Activated CD4-positive, alpha-beta memory T cell treated with anti-CD3 and anti-CD28 coated beads, Interleukin-2, amount 10 ng/mL, durations not matched to agents 7 days and 5 days (primary cell): ENCODE measurements at regions not wholly inside any gene's neighbourhood (a gene's known extent, or its start where the extent isn't known, plus 50 kb on each side); places are given as distances from the start of the nearest gene placed in this dataset.

Experiments
- CTCF ChIA-PET: fragments of 350-600 bp; sonication (Branson Sonifier 250); formaldehyde crosslinking; loops from one replicate; lab custom pipeline; 2021; ENCODE audit warnings: antibody characterized with exemption, inconsistent platforms; lab: Charles Lee
- POLR2A ChIA-PET: fragments of 350-600 bp; sonication (Branson Sonifier 250); formaldehyde crosslinking; loops from one replicate; lab custom pipeline; 2021; ENCODE audit warnings: antibody characterized with exemption; lab: Charles Lee
- DNase-seq: peaks from one replicate; pipeline ENCODE4 v3.0.0-alpha.2; 2020
- H3K27ac Mint-ChIP-seq: one replicate; pipeline ENCODE4 v1.8.0; 2021; ENCODE audit warnings: mild to moderate bottlenecking, mixed read lengths
- H3K27me3 Mint-ChIP-seq: one replicate; pipeline ENCODE4 v1.8.0; 2021; ENCODE audit warnings: mixed read lengths
- H3K36me3 Mint-ChIP-seq: one replicate; pipeline ENCODE4 v1.8.0; 2021; ENCODE audit warnings: low read depth, mixed read lengths
- H3K4me1 Mint-ChIP-seq: one replicate; pipeline ENCODE4 v1.8.0; 2021; ENCODE audit warnings: mixed read lengths
- H3K4me3 Mint-ChIP-seq: one replicate; pipeline ENCODE4 v1.8.0; 2021; ENCODE audit warnings: mild to moderate bottlenecking, mixed read lengths
- H3K9me3 Mint-ChIP-seq: one replicate; pipeline ENCODE4 v1.8.0; 2021; ENCODE audit warnings: mixed read lengths

- POLR2A ChIA-PET: no interaction called here
- peaks cover 6% of the 10 kb centered on the region for H3K9me3 Mint-ChIP-seq
- DNase-seq: no peak
- H3K4me1 Mint-ChIP-seq: no peaks in the 10 kb centered on the region
- CTCF ChIA-PET: no interaction called here
- H3K4me3 Mint-ChIP-seq: no peak overlapping the region
- H3K27me3 Mint-ChIP-seq: no peaks in the 10 kb centered on the region
- H3K27ac Mint-ChIP-seq: no peak overlapping the region
- H3K36me3 Mint-ChIP-seq: no peaks in the 10 kb centered on the region
Measured at GRCh38 chr5:123966781-123967180, 454.8 kb downstream of the CSNK1G3 start.

- no peaks in the 10 kb centered on the region for H3K27me3 Mint-ChIP-seq
- DNase-seq: no peak
- no peaks in the 10 kb centered on the region for H3K4me1 Mint-ChIP-seq
- ChIA-PET POLR2A (no interaction called here), CTCF (no interaction called here)
- H3K36me3 Mint-ChIP-seq: no peaks in the 10 kb centered on the region
- peaks cover 2% of the 10 kb centered on the region for H3K9me3 Mint-ChIP-seq
- H3K27ac Mint-ChIP-seq: no peak overlapping the region
- no peak overlapping the region for H3K4me3 Mint-ChIP-seq
Measured at GRCh38 chr5:123965626-123966025, 453.6 kb downstream of the CSNK1G3 start.

- no peaks in the 10 kb centered on the region for H3K36me3 Mint-ChIP-seq
- no peaks in the 10 kb centered on the region for H3K4me1 Mint-ChIP-seq
- H3K27me3 Mint-ChIP-seq: no peaks in the 10 kb centered on the region
- peaks cover 3% of the 10 kb centered on the region for H3K9me3 Mint-ChIP-seq
- CTCF ChIA-PET: no interaction called here
- H3K4me3 Mint-ChIP-seq: no peak overlapping the region
- no peak for DNase-seq
- POLR2A ChIA-PET: no interaction called here
- no peak overlapping the region for H3K27ac Mint-ChIP-seq
Measured at GRCh38 chr5:123964884-123965283, 452.9 kb downstream of the CSNK1G3 start.

- H3K27me3 Mint-ChIP-seq: no peaks in the 10 kb centered on the region
- POLR2A ChIA-PET: no interaction called here
- CTCF ChIA-PET: no interaction called here
- no peaks in the 10 kb centered on the region for H3K36me3 Mint-ChIP-seq
- H3K4me3 Mint-ChIP-seq: no peak overlapping the region
- H3K4me1 Mint-ChIP-seq: no peaks in the 10 kb centered on the region
- no peak for DNase-seq
- no peak overlapping the region for H3K27ac Mint-ChIP-seq
- peaks cover 2% of the 10 kb centered on the region for H3K9me3 Mint-ChIP-seq
Measured at GRCh38 chr5:123960526-123960925, 448.5 kb downstream of the CSNK1G3 start.

- no peak for DNase-seq
- Mint-ChIP-seq H3K27ac (no peak overlapping the region), H3K27me3 (no peaks in the 10 kb centered on the region), H3K4me1 (no peaks in the 10 kb centered on the region), H3K9me3 (peaks cover 4% of the 10 kb centered on the region), H3K4me3 (no peak overlapping the region), H3K36me3 (no peaks in the 10 kb centered on the region)
- CTCF ChIA-PET: no interaction called here
- POLR2A ChIA-PET: no interaction called here
Measured at GRCh38 chr5:123951582-123951977, 439.6 kb downstream of the CSNK1G3 start.

- ChIA-PET CTCF (no interaction called here), POLR2A (no interaction called here)
Measured at GRCh38 chr5:123950701-123951581, 439.0 kb downstream of the CSNK1G3 start.

GRCh38 chr5:123949807-123950340, 437.9 kb downstream of the CSNK1G3 start:
- ChIA-PET CTCF (no interaction called here), POLR2A (no interaction called here)
- DNase-seq: no peak
- no peaks in the 10 kb centered on the region for H3K27me3 Mint-ChIP-seq
- no peak overlapping the region for H3K27ac Mint-ChIP-seq
- no peak overlapping the region for H3K4me3 Mint-ChIP-seq
- no peaks in the 10 kb centered on the region for H3K4me1 Mint-ChIP-seq
- H3K36me3 Mint-ChIP-seq: no peaks in the 10 kb centered on the region
- H3K9me3 Mint-ChIP-seq: peaks cover 4% of the 10 kb centered on the region

More at GRCh38 chr5:123950701-123951581, 439.0 kb downstream of the CSNK1G3 start:
- Mint-ChIP-seq H3K4me1 (no peaks in the 10 kb centered on the region), H3K27me3 (no peaks in the 10 kb centered on the region), H3K4me3 (no peak overlapping the region), H3K9me3 (peaks cover 4% of the 10 kb centered on the region), H3K36me3 (no peaks in the 10 kb centered on the region), H3K27ac (no peak overlapping the region)
- no peak for DNase-seq

GRCh38 chr5:123949043-123949804, 437.2 kb downstream of the CSNK1G3 start:
- no peaks in the 10 kb centered on the region for H3K4me1 Mint-ChIP-seq
- no peaks in the 10 kb centered on the region for H3K36me3 Mint-ChIP-seq
- H3K4me3 Mint-ChIP-seq: no peak overlapping the region
- no peak for DNase-seq
- CTCF ChIA-PET: no interaction called here
- POLR2A ChIA-PET: no interaction called here
- no peak overlapping the region for H3K27ac Mint-ChIP-seq
- no peaks in the 10 kb centered on the region for H3K27me3 Mint-ChIP-seq
- H3K9me3 Mint-ChIP-seq: peaks cover 4% of the 10 kb centered on the region

GRCh38 chr5:123947797-123948196, 435.8 kb downstream of the CSNK1G3 start:
- DNase-seq: no peak
- ChIA-PET CTCF (no interaction called here), POLR2A (no interaction called here)
- peaks cover 5% of the 10 kb centered on the region for H3K9me3 Mint-ChIP-seq
- no peak overlapping the region for H3K4me3 Mint-ChIP-seq
- no peak overlapping the region for H3K27ac Mint-ChIP-seq
- no peaks in the 10 kb centered on the region for H3K4me1 Mint-ChIP-seq
- H3K27me3 Mint-ChIP-seq: no peaks in the 10 kb centered on the region
- H3K36me3 Mint-ChIP-seq: no peaks in the 10 kb centered on the region

GRCh38 chr5:123945548-123945947, 433.6 kb downstream of the CSNK1G3 start:
- no peaks in the 10 kb centered on the region for H3K36me3 Mint-ChIP-seq
- no peak for DNase-seq
- peaks cover 8% of the 10 kb centered on the region for H3K9me3 Mint-ChIP-seq
- H3K4me1 Mint-ChIP-seq: no peaks in the 10 kb centered on the region
- no peaks in the 10 kb centered on the region for H3K27me3 Mint-ChIP-seq
- ChIA-PET POLR2A (no interaction called here), CTCF (no interaction called here)
- no peak overlapping the region for H3K4me3 Mint-ChIP-seq
- H3K27ac Mint-ChIP-seq: no peak overlapping the region

GRCh38 chr5:123943151-123943550, 431.2 kb downstream of the CSNK1G3 start:
- Mint-ChIP-seq H3K27me3 (no peaks in the 10 kb centered on the region), H3K4me1 (no peaks in the 10 kb centered on the region), H3K4me3 (no peak overlapping the region), H3K36me3 (no peaks in the 10 kb centered on the region), H3K9me3 (peaks cover 10% of the 10 kb centered on the region), H3K27ac (no peak overlapping the region)
- ChIA-PET CTCF (no interaction called here), POLR2A (no interaction called here)
- no peak for DNase-seq

GRCh38 chr5:123940416-123940815, 428.4 kb downstream of the CSNK1G3 start:
- ChIA-PET CTCF (no interaction called here), POLR2A (no interaction called here)
- Mint-ChIP-seq H3K27me3 (no peaks in the 10 kb centered on the region), H3K9me3 (peaks cover 16% of the 10 kb centered on the region), H3K36me3 (no peaks in the 10 kb centered on the region), H3K4me1 (no peaks in the 10 kb centered on the region), H3K27ac (no peak overlapping the region), H3K4me3 (no peak overlapping the region)
- DNase-seq: no peak

- DNase-seq: no peak
- Mint-ChIP-seq H3K27ac (no peak overlapping the region), H3K9me3 (peaks cover 12% of the 10 kb centered on the region), H3K4me1 (no peaks in the 10 kb centered on the region), H3K36me3 (no peaks in the 10 kb centered on the region), H3K27me3 (no peaks in the 10 kb centered on the region), H3K4me3 (no peak overlapping the region)
- ChIA-PET POLR2A (no interaction called here), CTCF (no interaction called here)
Measured at GRCh38 chr5:123937230-123937629, 425.3 kb downstream of the CSNK1G3 start.
